Immature natural killer cell (primary cell): ENCODE measurements at regions not wholly inside any gene's neighbourhood (a gene's known extent, or its start where the extent isn't known, plus 50 kb on each side); places are given as distances from the start of the nearest gene placed in this dataset.

Source experiments
- DNase-seq, 3 donors: peaks; one replicate each; pipeline ENCODE4 v3.0.0; 2022; ENCODE audit warnings: mixed read lengths in 1 of 3
- H3K27ac Mint-ChIP-seq, 6 donors: one replicate each; pipeline ENCODE4 v1.8.0; 2020; ENCODE audit warnings: mixed read lengths in 6 of 6, mild to moderate bottlenecking in 5 of 6, inconsistent platforms in 4 of 6, moderate library complexity in 3 of 6
- H3K27me3 Mint-ChIP-seq, 3 donors: one replicate each; pipeline ENCODE4 v1.8.0; 2020 to 2021; ENCODE audit warnings: low read depth in 3 of 3, mild to moderate bottlenecking in 3 of 3, mixed read lengths in 3 of 3, moderate library complexity in 3 of 3, inconsistent platforms in 1 of 3
- H3K36me3 Mint-ChIP-seq, 3 donors: one replicate each; pipeline ENCODE4 v1.8.0; 2020; ENCODE audit warnings: mixed read lengths in 3 of 3, inconsistent platforms in 2 of 3, mild to moderate bottlenecking in 2 of 3
- H3K4me1 Mint-ChIP-seq, 2 donors: one replicate each; pipeline ENCODE4 v1.8.0; 2020; ENCODE audit warnings: inconsistent platforms in 2 of 2, mild to moderate bottlenecking in 2 of 2, mixed read lengths in 2 of 2, moderate library complexity in 1 of 2
- H3K4me3 Mint-ChIP-seq, 5 donors: one replicate each; pipeline ENCODE4 v1.8.0; 2020; ENCODE audit warnings: mild to moderate bottlenecking in 5 of 5, mixed read lengths in 5 of 5, inconsistent platforms in 3 of 5, moderate library complexity in 3 of 5
- H3K9me3 Mint-ChIP-seq, 6 donors: one replicate each; pipeline ENCODE4 v1.8.0; 2020; ENCODE audit warnings: mild to moderate bottlenecking in 6 of 6, mixed read lengths in 6 of 6, inconsistent platforms in 4 of 6, moderate library complexity in 3 of 6

DNA sequence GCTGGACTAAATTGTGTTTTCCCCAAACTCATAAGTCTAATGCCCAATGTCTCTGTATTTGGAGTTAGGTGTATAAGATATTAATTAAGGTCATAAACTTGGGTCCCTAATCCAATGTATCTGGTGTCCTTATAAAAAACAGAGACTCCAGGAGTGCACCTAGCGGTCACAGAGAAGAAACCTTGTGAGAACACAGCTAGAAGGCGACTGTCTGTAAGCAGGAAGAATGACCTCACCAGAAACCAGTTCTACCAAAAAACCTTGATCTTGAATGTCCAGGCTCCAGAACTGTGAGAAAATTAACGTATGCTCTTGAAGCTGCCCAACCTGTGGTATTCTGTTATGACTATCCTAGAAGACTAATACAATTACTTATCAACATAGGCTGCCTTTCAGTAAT is 591.7 kb upstream of the PTPRD start:
- DNase-seq: no peak
- no peaks in the 10 kb centered on the region for H3K27me3 Mint-ChIP-seq

DNA sequence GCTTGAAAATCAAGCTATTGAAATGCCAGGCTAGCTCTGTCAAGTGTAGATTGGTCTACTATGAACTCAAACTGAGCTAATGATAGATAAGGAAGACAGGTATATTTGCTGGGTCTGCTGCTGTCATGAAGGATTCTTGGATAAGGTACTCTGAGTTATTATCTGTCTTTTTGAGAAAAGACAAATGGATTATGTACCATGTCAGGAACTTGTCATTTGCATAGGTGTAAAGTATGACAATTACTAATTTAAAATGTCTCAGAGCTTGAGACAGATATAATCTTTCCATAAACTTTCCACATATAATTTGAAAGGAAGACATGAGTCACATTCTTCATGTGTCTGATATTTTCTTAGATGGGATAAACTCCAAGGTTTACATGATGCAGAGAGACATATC is 594.1 kb upstream of the PTPRD start:
- H3K9me3 Mint-ChIP-seq: peaks cover 3 to 43% (median 26%) of the 10 kb centered on the region in 6 donors
- H3K4me1 Mint-ChIP-seq: no peaks in the 10 kb centered on the region
- no peaks in the 10 kb centered on the region for H3K27me3 Mint-ChIP-seq
- H3K36me3 Mint-ChIP-seq: peaks cover 0 to 3% (median 0%) of the 10 kb centered on the region in 3 donors
- DNase-seq: no peak
- no peak overlapping the region for H3K27ac Mint-ChIP-seq
- no peak overlapping the region for H3K4me3 Mint-ChIP-seq

More for the DNA sequence above, 591.7 kb upstream of the PTPRD start:
- Mint-ChIP-seq H3K27ac (no peak overlapping the region), H3K4me3 (no peak overlapping the region), H3K36me3 (peaks cover 0 to 3% (median 0%) of the 10 kb centered on the region in 3 donors), H3K4me1 (no peaks in the 10 kb centered on the region), H3K9me3 (peaks cover 3 to 50% (median 29%) of the 10 kb centered on the region in 6 donors)

DNA sequence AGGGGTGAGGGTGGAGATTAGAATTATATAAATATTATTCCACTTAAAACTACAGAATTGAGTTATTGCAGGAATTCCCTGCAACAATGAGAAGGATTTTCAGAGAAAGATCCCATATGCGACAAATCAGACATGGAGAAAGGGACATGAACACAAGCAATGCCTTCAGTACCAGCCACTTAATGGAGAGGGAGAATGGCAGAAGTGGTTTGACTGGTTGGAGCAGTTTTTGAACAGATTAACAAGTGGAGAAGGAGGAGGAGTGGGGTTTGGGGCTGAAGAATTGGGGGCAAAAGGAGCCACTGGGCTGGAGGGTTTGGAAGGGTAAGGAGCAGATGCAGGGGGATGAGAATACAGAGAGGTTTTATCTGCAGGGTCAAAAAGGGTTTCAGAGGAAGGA is 620.9 kb upstream of the PTPRD start:
- H3K4me3 Mint-ChIP-seq: no peak overlapping the region
- peaks cover 14 to 70% (median 48%) of the 10 kb centered on the region in 6 donors for H3K9me3 Mint-ChIP-seq
- H3K36me3 Mint-ChIP-seq: peaks cover 0 to 8% (median 0%) of the 10 kb centered on the region in 3 donors
- H3K27me3 Mint-ChIP-seq: peaks cover 0 to 2% (median 0%) of the 10 kb centered on the region in 3 donors
- no peaks in the 10 kb centered on the region for H3K4me1 Mint-ChIP-seq
- DNase-seq: no peak
- H3K27ac Mint-ChIP-seq: no peak overlapping the region

DNA sequence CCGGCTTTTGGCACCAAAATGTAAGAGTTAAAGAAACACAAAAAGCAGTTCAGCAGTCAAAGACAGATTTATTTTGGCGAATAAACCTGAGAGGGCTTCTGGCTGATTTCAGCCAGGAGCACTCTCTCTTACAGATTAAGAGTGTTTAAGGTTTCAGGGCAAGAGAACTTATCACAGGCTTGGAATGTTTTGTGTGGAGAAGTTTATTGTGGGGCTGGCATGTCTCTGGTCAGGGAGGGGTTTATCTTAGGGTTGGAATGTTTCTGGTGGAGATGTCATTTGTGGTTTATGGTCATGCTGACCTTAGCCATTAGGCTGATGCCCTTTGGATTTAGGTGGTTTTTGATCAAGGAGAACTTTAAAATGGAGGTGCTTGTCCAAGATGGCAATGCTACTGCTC is 622.3 kb upstream of the PTPRD start:
- peaks cover 11 to 69% (median 47%) of the 10 kb centered on the region in 6 donors for H3K9me3 Mint-ChIP-seq
- peaks cover 0 to 8% (median 0%) of the 10 kb centered on the region in 3 donors for H3K36me3 Mint-ChIP-seq

DNA sequence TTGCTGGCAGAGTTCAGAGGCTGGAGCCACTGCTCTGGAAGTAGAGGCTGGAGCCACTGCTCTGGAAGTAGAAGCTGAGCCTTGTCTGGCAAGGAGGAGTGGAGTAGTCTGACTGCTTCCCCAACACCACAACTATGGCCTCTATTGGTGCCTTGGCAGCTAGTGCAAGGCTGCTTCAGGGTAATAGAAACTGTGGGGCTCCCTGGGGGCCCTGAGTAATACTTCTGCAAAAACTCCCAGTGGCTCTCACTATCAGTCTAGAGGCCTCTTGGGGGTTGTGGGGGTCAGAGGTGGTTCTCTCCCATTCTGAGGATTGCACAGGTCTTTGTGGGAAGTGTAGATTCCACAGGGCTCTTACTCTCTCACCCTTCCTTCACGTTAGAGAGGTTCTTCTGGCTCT is 629.0 kb upstream of the PTPRD start:
- H3K27me3 Mint-ChIP-seq: peaks cover 0 to 5% (median 0%) of the 10 kb centered on the region in 3 donors
- no peaks in the 10 kb centered on the region for H3K4me1 Mint-ChIP-seq
- H3K4me3 Mint-ChIP-seq: no peak overlapping the region
- DNase-seq: no peak
- H3K27ac Mint-ChIP-seq: no peak overlapping the region
- H3K9me3 Mint-ChIP-seq: peaks cover 14 to 66% (median 46%) of the 10 kb centered on the region in 6 donors
- H3K36me3 Mint-ChIP-seq: peaks cover 0 to 4% (median 0%) of the 10 kb centered on the region in 3 donors

More for the DNA sequence above, 622.3 kb upstream of the PTPRD start:
- H3K27me3 Mint-ChIP-seq: no peaks in the 10 kb centered on the region
- no peaks in the 10 kb centered on the region for H3K4me1 Mint-ChIP-seq
- H3K4me3 Mint-ChIP-seq: no peak overlapping the region
- no peak overlapping the region for H3K27ac Mint-ChIP-seq
- no peak for DNase-seq

DNA sequence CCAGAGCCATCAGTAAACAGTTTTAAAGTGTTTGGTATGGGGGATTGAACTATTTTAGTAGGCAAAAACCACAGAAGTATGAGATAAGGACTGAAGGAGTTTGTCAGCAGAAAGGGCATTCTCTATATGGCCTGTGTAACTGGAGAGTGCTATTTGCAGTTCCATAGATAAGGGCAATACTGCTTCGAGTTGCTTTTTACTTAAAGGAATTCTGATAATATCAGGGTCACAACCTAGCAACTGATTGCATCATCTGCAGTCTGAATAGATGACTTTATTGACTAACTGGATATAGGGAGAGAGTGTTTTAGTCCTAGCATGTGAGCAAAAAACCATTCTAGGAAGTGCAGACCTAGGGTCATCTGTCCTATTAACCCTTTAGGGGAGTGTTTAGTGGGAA is 645.2 kb upstream of the PTPRD start:
- H3K4me3 Mint-ChIP-seq: no peak overlapping the region
- H3K4me1 Mint-ChIP-seq: no peaks in the 10 kb centered on the region
- no peak for DNase-seq
- peaks cover 17 to 65% (median 41%) of the 10 kb centered on the region in 6 donors for H3K9me3 Mint-ChIP-seq
- peaks cover 0 to 3% (median 0%) of the 10 kb centered on the region in 3 donors for H3K27me3 Mint-ChIP-seq
- no peak overlapping the region for H3K27ac Mint-ChIP-seq
- peaks cover 0 to 5% (median 0%) of the 10 kb centered on the region in 3 donors for H3K36me3 Mint-ChIP-seq

DNA sequence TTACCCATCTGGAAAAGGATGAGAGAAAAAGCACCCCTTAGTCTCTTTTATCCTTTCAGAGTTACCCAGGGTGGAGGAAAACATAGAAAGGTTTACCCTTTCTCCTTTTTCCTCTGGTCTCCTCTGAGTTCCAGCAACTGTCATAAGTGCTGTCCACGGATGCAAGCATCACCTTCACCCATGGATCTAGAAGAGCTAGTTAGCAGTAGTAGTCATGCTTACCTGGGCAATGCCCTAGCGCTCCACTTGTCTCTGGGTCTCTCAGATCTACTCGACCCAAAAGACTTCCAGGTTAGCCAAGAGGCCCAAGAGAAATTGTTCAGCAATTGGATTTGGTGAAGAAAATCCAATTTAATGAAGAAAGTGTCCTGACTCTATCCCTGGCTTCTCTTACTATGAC is 656.2 kb upstream of the PTPRD start:
- peaks cover 2 to 50% (median 27%) of the 10 kb centered on the region in 6 donors for H3K9me3 Mint-ChIP-seq
- H3K27me3 Mint-ChIP-seq: peaks cover 0 to 4% (median 1%) of the 10 kb centered on the region in 3 donors
- no peaks in the 10 kb centered on the region for H3K4me1 Mint-ChIP-seq
- no peaks in the 10 kb centered on the region for H3K36me3 Mint-ChIP-seq
- H3K4me3 Mint-ChIP-seq: no peak overlapping the region
- no peak for DNase-seq
- no peak overlapping the region for H3K27ac Mint-ChIP-seq

DNA sequence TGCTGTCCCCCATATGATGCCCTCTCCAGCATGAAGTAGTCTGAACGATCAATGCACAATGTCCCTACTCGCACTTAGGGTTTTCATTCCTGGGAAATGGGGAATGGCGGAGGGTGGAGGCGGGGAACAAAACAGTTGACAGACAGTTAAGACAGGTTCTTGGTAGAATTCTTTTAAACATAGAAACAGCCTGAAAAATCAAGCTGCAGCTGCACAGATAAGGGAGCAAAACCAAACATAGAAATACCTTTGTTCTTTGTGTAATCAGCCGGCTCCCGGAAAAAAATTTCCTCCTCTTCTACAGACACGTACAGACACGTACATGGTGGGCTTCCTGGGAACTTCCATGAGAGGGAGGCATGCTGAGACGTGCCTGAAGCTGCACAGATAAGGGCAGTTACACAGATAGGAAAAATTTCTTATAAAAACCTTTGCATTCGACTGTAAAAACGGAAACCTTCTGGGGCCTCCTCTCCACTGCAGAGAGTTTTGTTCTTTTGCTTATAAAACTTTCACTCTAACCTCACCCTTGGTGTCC is 662.4 kb upstream of the PTPRD start:
- Mint-ChIP-seq H3K36me3 (no peaks in the 10 kb centered on the region), H3K27ac (no peak overlapping the region), H3K4me1 (no peaks in the 10 kb centered on the region), H3K4me3 (no peak overlapping the region), H3K9me3 (peaks cover 7 to 42% (median 27%) of the 10 kb centered on the region in 6 donors), H3K27me3 (peaks cover 0 to 3% (median 0%) of the 10 kb centered on the region in 3 donors)
- DNase-seq: no peak

DNA sequence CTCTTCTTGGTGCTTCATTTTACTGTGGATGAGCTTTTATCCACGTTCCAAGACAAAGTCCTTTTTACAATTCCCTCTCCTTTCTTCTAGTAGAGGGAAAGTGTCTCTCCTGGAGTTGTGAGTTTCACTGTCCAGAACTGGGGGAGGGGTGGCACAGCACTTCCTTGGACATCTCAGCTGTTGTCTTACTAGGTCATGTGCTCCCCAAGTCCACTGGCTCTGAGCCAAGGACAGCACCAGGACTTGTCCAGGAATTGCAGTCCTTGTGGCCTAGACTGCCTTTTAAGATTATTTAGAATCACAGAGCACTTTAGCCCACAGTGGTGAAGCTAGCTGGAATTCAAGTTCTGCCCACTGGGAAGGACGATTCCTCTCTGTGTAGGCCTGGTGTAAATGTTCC is 700.2 kb upstream of the PTPRD start:
- Mint-ChIP-seq H3K27ac (no peak overlapping the region), H3K9me3 (peaks cover 8 to 57% (median 28%) of the 10 kb centered on the region in 6 donors), H3K36me3 (no peaks in the 10 kb centered on the region), H3K4me3 (no peak overlapping the region), H3K27me3 (no peaks in the 10 kb centered on the region), H3K4me1 (no peaks in the 10 kb centered on the region)
- DNase-seq: no peak

DNA sequence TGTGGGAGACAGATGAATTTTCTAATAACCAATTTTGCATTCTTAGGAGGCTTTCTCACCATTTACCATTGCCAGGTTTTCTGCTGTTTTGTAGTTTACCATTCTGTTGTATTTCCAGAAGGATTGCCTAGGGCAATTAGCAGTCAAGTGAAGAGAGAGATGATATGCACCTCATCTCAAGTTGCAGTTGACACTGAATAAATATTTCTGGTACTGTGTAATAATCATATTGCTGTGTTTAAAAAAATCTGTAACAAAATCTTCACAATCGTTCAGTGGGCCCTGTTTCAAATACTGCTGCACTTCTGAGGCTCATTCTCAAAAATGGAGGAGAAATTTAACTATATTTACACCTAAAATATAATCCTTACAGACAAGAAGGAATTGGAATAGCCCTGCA is 706.1 kb upstream of the PTPRD start:
- Mint-ChIP-seq H3K36me3 (no peaks in the 10 kb centered on the region), H3K4me3 (no peak overlapping the region), H3K27ac (no peak overlapping the region), H3K9me3 (peaks cover 4 to 46% (median 14%) of the 10 kb centered on the region in 6 donors), H3K4me1 (no peaks in the 10 kb centered on the region), H3K27me3 (no peaks in the 10 kb centered on the region)
- DNase-seq: no peak

DNA sequence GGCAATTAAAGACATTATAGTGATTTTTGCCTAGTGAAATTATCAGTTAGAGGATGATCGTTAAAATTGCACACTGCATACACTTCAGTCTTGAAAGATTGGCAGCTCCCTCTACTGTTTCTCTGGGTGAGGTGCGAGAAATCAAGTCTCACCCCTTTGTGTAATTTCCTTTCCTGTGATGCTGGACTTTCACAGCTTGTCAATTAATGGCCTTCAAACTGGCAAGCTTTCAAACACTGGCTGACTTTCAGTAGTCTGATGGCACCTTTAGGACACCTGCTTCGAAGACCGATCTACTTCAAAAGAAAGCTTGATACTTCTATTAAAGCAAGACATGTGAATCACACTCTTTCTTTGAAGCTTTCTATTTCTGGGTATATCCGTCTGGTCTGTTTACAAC is 706.7 kb upstream of the PTPRD start:
- Mint-ChIP-seq H3K36me3 (no peaks in the 10 kb centered on the region), H3K27me3 (no peaks in the 10 kb centered on the region), H3K27ac (no peak overlapping the region), H3K4me1 (no peaks in the 10 kb centered on the region), H3K9me3 (peaks cover 5 to 50% (median 15%) of the 10 kb centered on the region in 6 donors), H3K4me3 (no peak overlapping the region)
- no peak for DNase-seq

DNA sequence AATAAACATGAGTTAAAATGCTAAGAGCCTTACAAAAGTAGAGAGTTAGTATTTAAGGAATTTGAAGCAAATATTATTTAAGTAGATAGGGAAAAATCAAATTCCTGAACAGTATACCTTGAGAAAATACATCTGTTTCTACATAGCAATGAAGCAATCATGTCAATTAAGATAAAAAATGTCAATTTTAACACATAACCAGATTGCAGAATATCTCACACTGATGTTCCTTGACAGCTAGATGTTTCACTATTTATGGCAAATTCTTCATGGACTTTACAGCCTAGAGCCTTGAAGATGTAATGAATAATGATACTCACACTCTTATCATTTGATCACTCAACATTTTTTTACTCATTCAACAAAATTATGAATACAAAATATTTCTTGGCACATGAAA is 708.2 kb upstream of the PTPRD start:
- no peak for DNase-seq
- no peaks in the 10 kb centered on the region for H3K36me3 Mint-ChIP-seq
- no peak overlapping the region for H3K27ac Mint-ChIP-seq
- H3K9me3 Mint-ChIP-seq: peaks cover 3 to 49% (median 13%) of the 10 kb centered on the region in 6 donors
- no peaks in the 10 kb centered on the region for H3K27me3 Mint-ChIP-seq
- H3K4me1 Mint-ChIP-seq: no peaks in the 10 kb centered on the region
- H3K4me3 Mint-ChIP-seq: no peak overlapping the region

DNA sequence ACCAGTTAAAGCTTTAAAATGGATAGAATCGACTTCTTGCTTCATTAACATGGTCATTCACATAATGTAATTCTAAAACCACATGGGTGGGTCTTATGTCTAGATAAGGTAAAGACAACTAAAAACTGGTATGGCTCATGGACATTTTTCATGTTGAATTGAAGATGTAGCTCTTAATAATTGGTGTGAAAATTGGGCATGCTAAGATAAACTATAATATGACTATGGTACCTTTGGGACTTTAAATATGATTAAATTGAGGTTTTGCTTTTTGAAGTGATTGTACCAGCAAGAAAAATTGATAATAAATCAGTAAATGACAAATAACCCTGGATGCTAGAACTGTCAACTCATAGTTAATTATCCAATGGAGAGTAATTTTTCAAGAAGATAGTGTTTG is 710.7 kb upstream of the PTPRD start:
- Mint-ChIP-seq H3K36me3 (no peaks in the 10 kb centered on the region), H3K4me1 (no peaks in the 10 kb centered on the region), H3K27ac (no peak overlapping the region), H3K27me3 (no peaks in the 10 kb centered on the region), H3K9me3 (peaks cover 8 to 53% (median 16%) of the 10 kb centered on the region in 6 donors), H3K4me3 (no peak overlapping the region)
- DNase-seq: no peak

DNA sequence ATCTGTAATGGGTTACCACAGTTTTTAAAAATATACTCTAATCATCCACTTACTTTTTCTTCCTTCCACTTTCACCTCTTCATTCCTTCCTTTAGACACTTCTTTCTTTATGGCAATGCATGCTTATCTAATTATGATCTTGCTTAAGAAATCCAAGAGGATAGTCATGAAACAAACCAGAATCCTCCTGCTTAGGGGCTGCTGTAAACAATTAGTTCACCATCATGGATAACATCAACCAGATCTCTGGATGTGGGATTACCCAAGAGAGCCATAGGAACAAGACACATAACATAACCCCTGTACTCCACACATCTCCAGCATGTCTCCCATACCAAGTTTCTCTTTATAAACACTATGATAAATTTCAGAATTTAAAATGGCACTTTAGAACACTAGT is 713.4 kb upstream of the PTPRD start:
- H3K4me3 Mint-ChIP-seq: no peak overlapping the region
- DNase-seq: no peak
- H3K36me3 Mint-ChIP-seq: no peaks in the 10 kb centered on the region
- no peak overlapping the region for H3K27ac Mint-ChIP-seq
- no peaks in the 10 kb centered on the region for H3K4me1 Mint-ChIP-seq
- no peaks in the 10 kb centered on the region for H3K27me3 Mint-ChIP-seq
- peaks cover 7 to 37% (median 11%) of the 10 kb centered on the region in 6 donors for H3K9me3 Mint-ChIP-seq

DNA sequence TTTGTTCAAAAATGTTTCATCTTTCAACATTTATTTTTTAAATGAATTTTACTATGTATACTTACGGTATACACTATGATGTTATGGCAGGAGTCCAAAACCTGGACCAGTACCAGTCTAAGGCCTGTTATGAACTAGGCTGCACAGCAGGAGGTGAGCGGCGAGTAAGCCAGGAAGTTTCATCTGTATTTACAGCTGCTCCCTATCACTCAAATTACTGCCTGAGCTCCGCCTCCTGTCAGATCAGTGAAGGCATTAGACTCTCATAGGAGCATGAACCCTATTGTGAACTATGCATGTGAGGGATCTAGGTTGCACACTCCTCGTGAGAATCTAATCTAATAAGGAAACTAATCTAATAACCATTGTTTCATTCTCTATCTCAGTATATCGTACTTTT is 715.5 kb upstream of the PTPRD start:
- no peaks in the 10 kb centered on the region for H3K36me3 Mint-ChIP-seq
- H3K27ac Mint-ChIP-seq: no peak overlapping the region
- H3K4me1 Mint-ChIP-seq: no peaks in the 10 kb centered on the region
- H3K4me3 Mint-ChIP-seq: no peak overlapping the region
- peaks cover 9 to 43% (median 17%) of the 10 kb centered on the region in 6 donors for H3K9me3 Mint-ChIP-seq
- H3K27me3 Mint-ChIP-seq: no peaks in the 10 kb centered on the region
- no peak for DNase-seq
